CD4-positive, alpha-beta memory T cell (primary cell): ENCODE measurements at regions not wholly inside any gene's neighbourhood (a gene's known extent, or its start where the extent isn't known, plus 50 kb on each side); places are given as distances from the start of the nearest gene placed in this dataset.

Source experiments
- CTCF ChIA-PET: fragments of 350-600 bp; sonication (Branson Sonifier 250); formaldehyde crosslinking; loops from one replicate; lab custom pipeline; 2021; ENCODE audit warnings: inconsistent platforms; ENCODE audit not compliant: partially characterized antibody; lab: Charles Lee
- POLR2A ChIA-PET: fragments of 350-600 bp; sonication (Branson Sonifier 250); formaldehyde crosslinking; loops from one replicate; lab custom pipeline; 2021; ENCODE audit not compliant: partially characterized antibody; lab: Charles Lee
- DNase-seq, 5 donors: peaks; one replicate each; pipeline versions ENCODE4 v3.0.0 to v3.0.0-alpha.2; 2020 to 2022; ENCODE audit warnings: mixed read lengths in 1 of 5
- H3K27ac ChIP-seq: one replicate; pipeline ENCODE4 v1.7.0; 2013; ENCODE audit warnings: low read depth, low read length
- H3K27me3 ChIP-seq: 2 replicates; pipeline ENCODE4 v1.7.0; 2013; ENCODE audit warnings: mild to moderate bottlenecking, low read length, moderate library complexity; ENCODE audit not compliant: insufficient read depth
- H3K36me3 ChIP-seq: 2 replicates; pipeline ENCODE4 v1.7.0; 2013; ENCODE audit warnings: mild to moderate bottlenecking, low read length, moderate library complexity; ENCODE audit not compliant: insufficient read depth
- H3K4me1 ChIP-seq: 2 replicates; pipeline ENCODE4 v1.7.0; 2013; ENCODE audit warnings: mild to moderate bottlenecking, low read length, moderate library complexity; ENCODE audit not compliant: insufficient read depth
- H3K4me3 ChIP-seq, 2 donors: one replicate each; pipeline ENCODE4 v1.7.0; 2013; ENCODE audit warnings: low read length in 2 of 2, mild to moderate bottlenecking in 1 of 2
- H3K9me3 ChIP-seq, 2 donors: one replicate each; pipeline ENCODE4 v1.7.0; 2013; ENCODE audit warnings: low read length in 2 of 2, control low read depth in 1 of 2; ENCODE audit not compliant: control insufficient read depth in 1 of 2
- H3K27ac Mint-ChIP-seq, 7 donors: one replicate each; pipeline ENCODE4 v1.8.0; 2020 to 2021; ENCODE audit warnings: mixed read lengths in 7 of 7, mild to moderate bottlenecking in 6 of 7, inconsistent platforms in 3 of 7, moderate library complexity in 3 of 7
- H3K27me3 Mint-ChIP-seq, 2 donors: one replicate each; pipeline ENCODE4 v1.8.0; 2020 to 2021; ENCODE audit warnings: mixed read lengths in 2 of 2
- H3K36me3 Mint-ChIP-seq, 2 donors: one replicate each; pipeline ENCODE4 v1.8.0; 2020 to 2021; ENCODE audit warnings: mixed read lengths in 2 of 2, inconsistent platforms in 1 of 2, mild to moderate bottlenecking in 1 of 2
- H3K4me1 Mint-ChIP-seq, 4 donors: one replicate each; pipeline ENCODE4 v1.8.0; 2020 to 2021; ENCODE audit warnings: mixed read lengths in 4 of 4, mild to moderate bottlenecking in 1 of 4
- H3K4me3 Mint-ChIP-seq, 8 donors: one replicate each; pipeline ENCODE4 v1.8.0; 2020 to 2021; ENCODE audit warnings: mixed read lengths in 8 of 8, mild to moderate bottlenecking in 7 of 8, moderate library complexity in 6 of 8, inconsistent platforms in 3 of 8
- H3K9me3 Mint-ChIP-seq, 8 donors: one replicate each; pipeline ENCODE4 v1.8.0; 2020 to 2021; ENCODE audit warnings: mixed read lengths in 8 of 8, mild to moderate bottlenecking in 5 of 8, inconsistent platforms in 3 of 8, moderate library complexity in 1 of 8
- intact Hi-C: fragments of 100-400 bp; cut with micrococcal nuclease; formaldehyde crosslinking; loops from one replicate; pipeline ENCODE4 v1.15.1; 2023

- Histone ChIP-seq H3K9me3 (no peaks in the 10 kb centered on the region), H3K4me3 (no peak overlapping the region), H3K27me3 (no peaks in the 10 kb centered on the region), H3K36me3 (no peaks in the 10 kb centered on the region), H3K4me1 (no peaks in the 10 kb centered on the region), H3K27ac (no peak overlapping the region)
- Mint-ChIP-seq H3K27me3 (no peaks in the 10 kb centered on the region), H3K9me3 (peaks cover 0 to 15% (median 3%) of the 10 kb centered on the region in 8 donors), H3K36me3 (no peaks in the 10 kb centered on the region), H3K4me1 (no peaks in the 10 kb centered on the region), H3K27ac (no peak overlapping the region), H3K4me3 (no peak overlapping the region)
- DNase-seq: no peak
- POLR2A ChIA-PET: no interaction called here
- CTCF ChIA-PET: no interaction called here
- intact Hi-C loops: no loop called here
These were observed 258.4 kb upstream of the SLC10A2 start for GRCh38 chr13:103324641-103325040.

- POLR2A ChIA-PET: no interaction called here
These were observed 249.5 kb upstream of the SLC10A2 start for GRCh38 chr13:103315711-103316110.

GRCh38 chr13:103312467-103312866, 246.2 kb upstream of the SLC10A2 start:
- no peak overlapping the region for H3K4me3 ChIP-seq
- peaks cover 0 to 7% (median 1%) of the 10 kb centered on the region in 8 donors for H3K9me3 Mint-ChIP-seq
- intact Hi-C loops: no loop called here
- no peak overlapping the region for H3K27ac ChIP-seq
- ChIA-PET POLR2A (no interaction called here), CTCF (no interaction called here)
- H3K4me1 ChIP-seq: no peaks in the 10 kb centered on the region
- no peak for DNase-seq
- H3K27me3 Mint-ChIP-seq: no peaks in the 10 kb centered on the region
- no peaks in the 10 kb centered on the region for H3K9me3 ChIP-seq
- no peaks in the 10 kb centered on the region for H3K36me3 Mint-ChIP-seq
- H3K4me3 Mint-ChIP-seq: no peak overlapping the region
- no peaks in the 10 kb centered on the region for H3K36me3 ChIP-seq
- H3K27ac Mint-ChIP-seq: no peak overlapping the region
- no peaks in the 10 kb centered on the region for H3K4me1 Mint-ChIP-seq
- no peaks in the 10 kb centered on the region for H3K27me3 ChIP-seq

More at GRCh38 chr13:103315711-103316110, 249.5 kb upstream of the SLC10A2 start:
- Mint-ChIP-seq H3K4me3 (no peak overlapping the region), H3K36me3 (no peaks in the 10 kb centered on the region), H3K4me1 (no peaks in the 10 kb centered on the region), H3K9me3 (peaks cover 0 to 1% (median 0%) of the 10 kb centered on the region in 8 donors), H3K27ac (no peak overlapping the region), H3K27me3 (no peaks in the 10 kb centered on the region)
- no peaks in the 10 kb centered on the region for H3K36me3 ChIP-seq
- H3K27ac ChIP-seq: no peak overlapping the region
- no peaks in the 10 kb centered on the region for H3K9me3 ChIP-seq
- H3K4me1 ChIP-seq: no peaks in the 10 kb centered on the region
- CTCF ChIA-PET: no interaction called here
- DNase-seq: no peak
- no peaks in the 10 kb centered on the region for H3K27me3 ChIP-seq
- intact Hi-C loops: no loop called here
- no peak overlapping the region for H3K4me3 ChIP-seq

- H3K36me3 ChIP-seq: no peaks in the 10 kb centered on the region
- H3K9me3 Mint-ChIP-seq: peaks cover 0 to 7% (median 2%) of the 10 kb centered on the region in 8 donors
- no peaks in the 10 kb centered on the region for H3K36me3 Mint-ChIP-seq
- intact Hi-C loops: no loop called here
- H3K4me3 Mint-ChIP-seq: no peak overlapping the region
- no peak overlapping the region for H3K27ac Mint-ChIP-seq
- H3K27ac ChIP-seq: no peak overlapping the region
- ChIA-PET POLR2A (no interaction called here), CTCF (interaction anchor here (1.3 kb wide), 1 partner anchor 27 kb away, joined by 3 read pairs; no protein-coding TSS in a partner anchor)
- no peak for DNase-seq
- H3K4me1 ChIP-seq: no peaks in the 10 kb centered on the region
- no peaks in the 10 kb centered on the region for H3K27me3 Mint-ChIP-seq
- H3K4me3 ChIP-seq: no peak overlapping the region
- H3K4me1 Mint-ChIP-seq: no peaks in the 10 kb centered on the region
- H3K27me3 ChIP-seq: no peaks in the 10 kb centered on the region
- no peaks in the 10 kb centered on the region for H3K9me3 ChIP-seq
These were observed 242.4 kb upstream of the SLC10A2 start for GRCh38 chr13:103308667-103309066.

- POLR2A ChIA-PET: no interaction called here
- Mint-ChIP-seq H3K27ac (no peak overlapping the region), H3K27me3 (no peaks in the 10 kb centered on the region), H3K36me3 (no peaks in the 10 kb centered on the region), H3K4me3 (no peak overlapping the region), H3K4me1 (no peaks in the 10 kb centered on the region), H3K9me3 (peaks cover 0 to 9% (median 2%) of the 10 kb centered on the region in 8 donors)
- Histone ChIP-seq H3K27ac (no peak overlapping the region), H3K4me3 (no peak overlapping the region), H3K27me3 (no peaks in the 10 kb centered on the region), H3K4me1 (no peaks in the 10 kb centered on the region), H3K36me3 (no peaks in the 10 kb centered on the region), H3K9me3 (no peaks in the 10 kb centered on the region)
- CTCF ChIA-PET: no interaction called here
- no peak for DNase-seq
- intact Hi-C loops: no loop called here
These were observed 239.9 kb upstream of the SLC10A2 start for GRCh38 chr13:103306163-103306562.

GRCh38 chr13:103303078-103303651, 236.9 kb upstream of the SLC10A2 start:
- no peaks in the 10 kb centered on the region for H3K36me3 Mint-ChIP-seq
- CTCF ChIA-PET: no interaction called here
- DNase-seq: no peak

GRCh38 chr13:103302676-103303075, 236.5 kb upstream of the SLC10A2 start:
- Histone ChIP-seq H3K4me1 (no peaks in the 10 kb centered on the region), H3K27me3 (no peaks in the 10 kb centered on the region), H3K4me3 (no peak overlapping the region), H3K27ac (no peak overlapping the region), H3K36me3 (no peaks in the 10 kb centered on the region), H3K9me3 (no peaks in the 10 kb centered on the region)
- intact Hi-C loops: no loop called here
- no peaks in the 10 kb centered on the region for H3K27me3 Mint-ChIP-seq
- no peaks in the 10 kb centered on the region for H3K36me3 Mint-ChIP-seq
- peaks cover 0 to 7% (median 2%) of the 10 kb centered on the region in 8 donors for H3K9me3 Mint-ChIP-seq
- POLR2A ChIA-PET: no interaction called here
- CTCF ChIA-PET: no interaction called here
- H3K4me3 Mint-ChIP-seq: no peak overlapping the region
- no peak overlapping the region for H3K27ac Mint-ChIP-seq
- DNase-seq: no peak
- no peaks in the 10 kb centered on the region for H3K4me1 Mint-ChIP-seq

More at GRCh38 chr13:103303078-103303651, 236.9 kb upstream of the SLC10A2 start:
- no peaks in the 10 kb centered on the region for H3K27me3 ChIP-seq
- Mint-ChIP-seq H3K27ac (no peak overlapping the region), H3K9me3 (peaks cover 0 to 7% (median 2%) of the 10 kb centered on the region in 8 donors), H3K4me3 (no peak overlapping the region), H3K4me1 (no peaks in the 10 kb centered on the region), H3K27me3 (no peaks in the 10 kb centered on the region)
- H3K9me3 ChIP-seq: no peaks in the 10 kb centered on the region
- no peaks in the 10 kb centered on the region for H3K36me3 ChIP-seq
- POLR2A ChIA-PET: no interaction called here
- H3K27ac ChIP-seq: no peak overlapping the region
- intact Hi-C loops: no loop called here
- no peaks in the 10 kb centered on the region for H3K4me1 ChIP-seq
- H3K4me3 ChIP-seq: no peak overlapping the region
